ENCODE measurements at regions not wholly inside any gene's neighbourhood (a gene's known extent, or its start where the extent isn't known, plus 50 kb on each side); places are given as distances from the start of the nearest gene placed in this dataset.

GRCh38 chr2:172350839-172351479, 76.4 kb upstream of the ITGA6 start (continued):
- TF ChIP-seq TAF1 (IDR thresholded peaks at IDR 0.05; ENCODE audit: low read depth, low read length) (no peak), GABPA (IDR thresholded peaks at IDR 0.05; ENCODE audit: borderline replicate concordance, insufficient read depth, low read length) (no peak), SIN3A (conservative IDR thresholded peaks at IDR 0.05 in 1 of 2, IDR thresholded peaks at IDR 0.05 in 1 of 2; ENCODE audit: low read depth in 1 of 2, low read length in 2 of 2) (no peak), KDM4A (IDR thresholded peaks at IDR 0.05; ENCODE audit: low read depth, low read length, severe bottlenecking) (no peak), BACH1 (IDR thresholded peaks at IDR 0.05; ENCODE audit: low read length) (no peak), TCF12 (IDR thresholded peaks at IDR 0.05; ENCODE audit: low read depth, low read length) (no peak)
